ENCODE measurements at regions not wholly inside any gene's neighbourhood (a gene's known extent, or its start where the extent isn't known, plus 50 kb on each side); places are given as distances from the start of the nearest gene placed in this dataset.
"Not testable (repeated sequence)": the region's sequence is repeated elsewhere in the genome, so short reads cannot be mapped to it uniquely, and the experiment has no call there.

- intact Hi-C loops (cut with DNase I): no loop called here
- peak; percentile 69 for DNase-seq (ENCODE audit: low spot score)
Observed at GRCh38 chr1:190792873-190793272, 315.2 kb upstream of the BRINP3 start.

- no peak for DNase-seq (ENCODE audit: low spot score)
- intact Hi-C loops (cut with DNase I): no loop called here
Observed at GRCh38 chr1:190807629-190808028, 330.0 kb upstream of the BRINP3 start.

GRCh38 chr1:190808035-190808434, 330.4 kb upstream of the BRINP3 start:
- intact Hi-C loops (cut with DNase I): no loop called here
- DNase-seq (ENCODE audit: low spot score): no peak

GRCh38 chr1:190809312-190809711, 331.6 kb upstream of the BRINP3 start:
- DNase-seq (ENCODE audit: low spot score): no peak
- intact Hi-C loops (cut with DNase I): no loop called here

GRCh38 chr1:190812996-190813395, 335.3 kb upstream of the BRINP3 start:
- intact Hi-C loops (cut with DNase I): no loop called here
- no peak for DNase-seq (ENCODE audit: low spot score)

GRCh38 chr1:190832511-190832910, 354.8 kb upstream of the BRINP3 start:
- intact Hi-C loops (cut with DNase I): no loop called here
- DNase-seq (ENCODE audit: low spot score): no peak

GRCh38 chr1:190835658-190836057, 358.0 kb upstream of the BRINP3 start:
- DNase-seq (ENCODE audit: low spot score): no peak
- intact Hi-C loops (cut with DNase I): no loop called here

- DNase-seq (ENCODE audit: low spot score); intact Hi-C loops (cut with DNase I): not testable (repeated sequence)
Observed at GRCh38 chr1:190837200-190837599, 359.5 kb upstream of the BRINP3 start.

- intact Hi-C loops (cut with DNase I): no loop called here
- DNase-seq (ENCODE audit: low spot score): no peak
Observed at GRCh38 chr1:190837888-190838287, 360.2 kb upstream of the BRINP3 start.

GRCh38 chr1:190847166-190847565, 369.5 kb upstream of the BRINP3 start:
- intact Hi-C loops (cut with DNase I): no loop called here
- DNase-seq (ENCODE audit: low spot score): no peak

GRCh38 chr1:190849346-190849745, 371.7 kb upstream of the BRINP3 start:
- intact Hi-C loops (cut with DNase I): no loop called here
- DNase-seq (ENCODE audit: low spot score): no peak

GRCh38 chr1:190852611-190853010, 374.9 kb upstream of the BRINP3 start:
- no peak for DNase-seq (ENCODE audit: low spot score)
- intact Hi-C loops (cut with DNase I): no loop called here

GRCh38 chr1:190858140-190858539, 380.5 kb upstream of the BRINP3 start:
- no peak for DNase-seq (ENCODE audit: low spot score)
- intact Hi-C loops (cut with DNase I): no loop called here

GRCh38 chr1:190864013-190864641, 386.5 kb upstream of the BRINP3 start:
- intact Hi-C loops (cut with DNase I): no loop called here
- DNase-seq (ENCODE audit: low spot score): no peak

GRCh38 chr1:190880352-190880751, 402.7 kb upstream of the BRINP3 start:
- DNase-seq (ENCODE audit: low spot score): no peak
- intact Hi-C loops (cut with DNase I): no loop called here

- DNase-seq (ENCODE audit: low spot score): no peak
- intact Hi-C loops (cut with DNase I): no loop called here
Observed at GRCh38 chr1:190881064-190881463, 403.4 kb upstream of the BRINP3 start.

- no peak for DNase-seq (ENCODE audit: low spot score)
- intact Hi-C loops (cut with DNase I): no loop called here
Observed at GRCh38 chr1:190897233-190897632, 419.6 kb upstream of the BRINP3 start.

- no peak for DNase-seq (ENCODE audit: low spot score)
- intact Hi-C loops (cut with DNase I): no loop called here
Observed at GRCh38 chr1:190904091-190904695, 426.5 kb upstream of the BRINP3 start.

GRCh38 chr1:190906206-190906725, 428.6 kb upstream of the BRINP3 start:
- intact Hi-C loops (cut with DNase I): no loop called here
- no peak for DNase-seq (ENCODE audit: low spot score)

GRCh38 chr1:190908246-190908645, 430.6 kb upstream of the BRINP3 start:
- DNase-seq (ENCODE audit: low spot score): no peak
- intact Hi-C loops (cut with DNase I): no loop called here

- intact Hi-C loops (cut with DNase I): no loop called here
- DNase-seq (ENCODE audit: low spot score): no peak
Observed at GRCh38 chr1:190908691-190909090, 431.0 kb upstream of the BRINP3 start.

All from posterior vena cava (tissue), 2 donors.